GM13977 (cell line): ENCODE measurements at regions not wholly inside any gene's neighbourhood (a gene's known extent, or its start where the extent isn't known, plus 50 kb on each side); places are given as distances from the start of the nearest gene placed in this dataset.

Source experiments
- DNase-seq: peaks from one replicate; pipeline ENCODE4 v3.0.0; 2012; ENCODE audit warnings: low spot score
- in situ Hi-C: fragments of 300-500 bp; cut with MboI; formaldehyde crosslinking; loops from one replicate; pipeline ENCODE4 v1.12.0; 2022; ENCODE audit warnings: low sequenced_read_pairs, low pct_unique_long_range_greater_than_20kb, mixed read lengths, inconsistent platforms; ENCODE audit not compliant: unreplicated experiment
- TF ChIP-seq, protein P1 (sequence below): IDR thresholded peaks from 2 replicates; pipeline ENCODE4 v1.5.1; 2012; ENCODE audit warnings: mild to moderate bottlenecking, control low read depth; ENCODE audit not compliant: insufficient read depth; ENCODE audit errors: extremely low read depth, missing control alignments

DNA sequence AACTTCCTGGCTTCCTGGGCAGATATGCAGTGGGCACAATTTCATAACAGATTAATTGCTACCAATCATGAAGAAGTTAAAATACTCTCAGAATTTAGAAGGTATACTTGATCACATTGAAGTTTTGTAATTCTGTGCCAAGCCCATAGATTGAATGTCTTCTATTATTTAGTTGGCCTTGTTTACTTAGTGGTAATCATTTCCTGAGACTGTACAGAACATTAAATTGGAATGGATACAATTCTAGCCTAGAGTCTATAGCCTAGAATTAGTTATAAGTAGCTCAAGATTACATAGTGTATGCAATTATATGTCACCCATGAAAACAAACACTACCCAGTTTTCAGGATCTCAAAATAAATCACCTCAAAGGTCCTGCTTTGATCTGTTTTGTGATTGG, 615.8 kb downstream of the XIRP2 start:
- TF ChIP-seq, protein P1, sequence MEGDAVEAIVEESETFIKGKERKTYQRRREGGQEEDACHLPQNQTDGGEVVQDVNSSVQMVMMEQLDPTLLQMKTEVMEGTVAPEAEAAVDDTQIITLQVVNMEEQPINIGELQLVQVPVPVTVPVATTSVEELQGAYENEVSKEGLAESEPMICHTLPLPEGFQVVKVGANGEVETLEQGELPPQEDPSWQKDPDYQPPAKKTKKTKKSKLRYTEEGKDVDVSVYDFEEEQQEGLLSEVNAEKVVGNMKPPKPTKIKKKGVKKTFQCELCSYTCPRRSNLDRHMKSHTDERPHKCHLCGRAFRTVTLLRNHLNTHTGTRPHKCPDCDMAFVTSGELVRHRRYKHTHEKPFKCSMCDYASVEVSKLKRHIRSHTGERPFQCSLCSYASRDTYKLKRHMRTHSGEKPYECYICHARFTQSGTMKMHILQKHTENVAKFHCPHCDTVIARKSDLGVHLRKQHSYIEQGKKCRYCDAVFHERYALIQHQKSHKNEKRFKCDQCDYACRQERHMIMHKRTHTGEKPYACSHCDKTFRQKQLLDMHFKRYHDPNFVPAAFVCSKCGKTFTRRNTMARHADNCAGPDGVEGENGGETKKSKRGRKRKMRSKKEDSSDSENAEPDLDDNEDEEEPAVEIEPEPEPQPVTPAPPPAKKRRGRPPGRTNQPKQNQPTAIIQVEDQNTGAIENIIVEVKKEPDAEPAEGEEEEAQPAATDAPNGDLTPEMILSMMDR = no peak
- in situ Hi-C loops = no loop called here
- DNase-seq = no peak

DNA sequence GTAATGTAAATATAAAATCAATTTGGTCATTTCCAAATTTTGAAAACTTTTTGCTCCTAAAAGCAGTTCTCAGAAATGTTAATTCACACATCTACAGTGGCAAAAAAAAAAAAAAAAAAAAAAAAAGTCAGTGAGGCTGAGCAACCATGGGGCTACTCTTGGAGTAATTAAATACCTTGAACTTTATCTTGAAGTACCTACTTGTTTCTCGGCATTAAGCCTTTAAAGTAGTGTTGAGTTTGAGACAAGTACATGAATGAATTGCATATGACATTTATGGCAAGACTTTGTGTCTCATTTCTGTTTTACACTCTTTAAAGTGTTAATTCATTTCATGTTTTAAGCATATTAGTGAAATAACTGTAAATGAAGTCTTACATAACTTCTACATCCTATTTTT, 613.3 kb downstream of the XIRP2 start:
- in situ Hi-C loops = no loop called here
- TF ChIP-seq, protein P1 = no peak
- DNase-seq = no peak

DNA sequence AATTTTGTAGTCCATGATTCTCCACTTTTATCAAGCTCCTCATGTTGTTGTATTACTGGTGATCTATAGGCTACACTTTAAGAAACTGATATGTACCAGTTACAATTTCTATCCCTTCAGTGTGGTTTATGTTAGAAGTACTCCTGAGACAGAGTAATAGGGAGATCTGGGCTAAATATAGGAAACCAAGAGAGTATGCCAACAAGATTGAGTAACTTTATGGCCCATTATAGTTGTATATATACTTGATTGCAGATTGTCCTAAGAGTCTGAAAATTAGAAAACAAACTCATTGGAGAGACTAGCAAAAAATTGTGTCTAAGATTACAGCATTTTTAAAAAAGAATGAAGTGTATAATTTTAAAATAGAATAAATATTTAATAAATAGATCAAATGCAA, 605.6 kb downstream of the XIRP2 start:
- DNase-seq = no peak

DNA sequence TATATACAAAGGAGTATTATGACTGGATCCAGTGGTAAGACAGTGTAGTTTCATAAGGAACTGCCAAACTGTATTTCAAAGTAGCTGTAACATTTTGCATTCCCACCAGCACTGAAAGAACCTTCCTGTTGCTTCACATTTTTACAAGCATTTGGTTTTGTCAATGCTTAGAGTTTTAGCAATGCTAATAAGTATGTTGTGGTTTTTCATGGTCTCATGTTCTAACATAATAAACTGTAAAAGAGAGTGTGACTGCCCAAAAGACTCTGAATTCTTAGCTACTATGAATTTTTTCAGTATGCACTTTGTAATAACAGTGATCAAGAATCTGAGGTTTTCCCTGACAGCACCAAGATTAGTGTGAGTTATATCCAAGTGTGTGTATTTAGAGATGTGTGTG, 604.2 kb downstream of the XIRP2 start:
- in situ Hi-C loops = no loop called here
- TF ChIP-seq, protein P1 = no peak
- DNase-seq = no peak

More for the DNA sequence above, 605.6 kb downstream of the XIRP2 start:
- in situ Hi-C loops = no loop called here
- TF ChIP-seq, protein P1 = no peak

DNA sequence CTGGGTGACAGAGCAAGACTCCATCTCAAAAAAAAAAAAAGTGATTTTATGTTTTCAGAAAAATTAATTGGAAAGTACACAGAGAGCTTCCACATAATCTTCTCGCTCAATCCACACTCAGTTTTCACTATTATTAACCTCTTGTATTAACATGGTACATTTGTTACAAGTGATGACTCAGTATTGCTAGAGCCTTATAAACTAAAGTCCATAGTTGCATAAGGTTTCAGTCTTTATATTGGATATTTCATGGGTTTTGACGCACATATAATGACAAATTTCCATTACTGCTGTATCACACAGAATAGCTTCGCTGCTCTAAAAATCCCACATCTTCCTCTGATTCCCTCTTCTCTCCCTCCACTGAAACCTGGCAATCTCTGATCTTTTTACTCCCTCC, 603.5 kb downstream of the XIRP2 start:
- in situ Hi-C loops = no loop called here
- TF ChIP-seq, protein P1 = no peak
- no peak for DNase-seq

DNA sequence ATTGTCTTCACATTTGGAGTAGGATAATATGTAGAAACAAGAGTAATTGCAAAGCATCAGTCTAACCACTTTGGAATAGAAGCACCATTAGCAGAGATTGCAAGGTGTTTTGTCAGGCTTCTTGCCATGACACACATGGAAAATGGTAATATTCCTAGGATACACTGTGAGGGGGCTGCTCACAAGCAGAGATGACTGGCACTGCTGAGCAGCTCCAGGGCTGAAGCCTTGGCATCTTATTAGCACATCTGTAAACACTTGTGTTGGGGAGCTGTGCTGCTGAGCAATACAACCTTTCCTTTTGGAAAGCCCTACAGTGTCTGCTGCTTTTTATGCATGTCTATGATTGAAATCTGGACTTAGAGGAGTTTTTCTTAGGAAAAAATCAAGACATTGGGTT, 602.2 kb downstream of the XIRP2 start:
- in situ Hi-C loops = no loop called here
- TF ChIP-seq, protein P1 = no peak
- DNase-seq = no peak

DNA sequence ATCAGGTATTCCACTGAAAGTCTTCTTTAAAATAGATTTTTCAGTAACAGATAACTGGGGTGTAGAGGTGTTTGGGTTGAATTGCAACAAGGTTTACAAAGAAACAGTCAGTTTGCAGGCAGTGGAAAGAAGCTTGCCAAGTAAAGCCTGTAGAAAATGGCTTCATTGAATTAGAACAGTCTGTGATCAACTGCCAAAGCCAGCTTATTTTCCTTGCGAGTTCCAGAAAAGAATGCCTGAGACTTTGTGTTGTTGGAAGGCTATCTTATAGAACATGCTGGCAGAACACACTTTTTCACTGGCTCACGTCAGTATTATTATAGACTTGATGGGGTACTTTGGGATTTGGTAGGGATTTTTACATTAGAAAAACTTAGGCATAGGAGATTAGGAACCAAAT, 601.0 kb downstream of the XIRP2 start:
- in situ Hi-C loops = no loop called here
- TF ChIP-seq, protein P1 = no peak
- no peak for DNase-seq
